Rectal smooth muscle tissue (tissue), 1 donor: ENCODE measurements at regions not wholly inside any gene's neighbourhood (a gene's known extent, or its start where the extent isn't known, plus 50 kb on each side); places are given as distances from the start of the nearest gene placed in this dataset.
"Not testable (repeated sequence)": the region's sequence is repeated elsewhere in the genome, so short reads cannot be mapped to it uniquely, and the experiment has no call there.

Experiments
- H3K27ac ChIP-seq: one replicate; pipeline ENCODE4 v1.7.0; 2013; ENCODE audit warnings: low read depth, low read length, inconsistent platforms
- H3K27me3 ChIP-seq: one replicate; pipeline ENCODE4 v1.7.0; 2013; ENCODE audit warnings: low read length; ENCODE audit not compliant: control insufficient read depth, insufficient read depth
- H3K36me3 ChIP-seq: one replicate; pipeline ENCODE4 v1.7.0; 2013; ENCODE audit warnings: low read length; ENCODE audit not compliant: control insufficient read depth, insufficient read depth
- H3K4me1 ChIP-seq: one replicate; pipeline ENCODE4 v1.7.0; 2013; ENCODE audit warnings: low read length; ENCODE audit not compliant: control insufficient read depth, insufficient read depth
- H3K4me3 ChIP-seq: one replicate; pipeline ENCODE4 v1.7.0; 2013; ENCODE audit warnings: low read length
- H3K9ac ChIP-seq: one replicate; pipeline ENCODE4 v1.7.0; 2013; ENCODE audit warnings: low read length

DNA sequence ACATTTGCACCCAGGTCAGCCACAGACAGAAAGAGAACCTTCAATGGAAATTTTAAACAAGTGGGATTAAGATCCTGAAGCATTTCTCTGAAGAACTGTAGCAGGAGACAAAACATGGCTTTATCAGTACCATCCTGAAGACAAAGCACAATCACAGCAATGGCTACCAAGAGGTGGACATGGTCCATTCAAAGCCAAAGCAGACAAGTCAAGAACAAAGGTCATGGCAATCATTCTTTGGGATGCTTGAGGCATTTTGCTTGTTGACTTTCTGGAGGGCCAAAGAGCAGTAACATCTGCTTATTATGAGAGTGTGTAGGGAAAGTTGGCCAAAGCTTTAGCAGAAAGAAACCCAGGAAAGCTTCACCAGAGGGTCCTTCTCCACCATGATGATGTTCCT is 248.2 kb downstream of the TOX3 start:
- Histone ChIP-seq H3K4me3 (no peak overlapping the region), H3K27me3 (no peaks in the 10 kb centered on the region)

DNA sequence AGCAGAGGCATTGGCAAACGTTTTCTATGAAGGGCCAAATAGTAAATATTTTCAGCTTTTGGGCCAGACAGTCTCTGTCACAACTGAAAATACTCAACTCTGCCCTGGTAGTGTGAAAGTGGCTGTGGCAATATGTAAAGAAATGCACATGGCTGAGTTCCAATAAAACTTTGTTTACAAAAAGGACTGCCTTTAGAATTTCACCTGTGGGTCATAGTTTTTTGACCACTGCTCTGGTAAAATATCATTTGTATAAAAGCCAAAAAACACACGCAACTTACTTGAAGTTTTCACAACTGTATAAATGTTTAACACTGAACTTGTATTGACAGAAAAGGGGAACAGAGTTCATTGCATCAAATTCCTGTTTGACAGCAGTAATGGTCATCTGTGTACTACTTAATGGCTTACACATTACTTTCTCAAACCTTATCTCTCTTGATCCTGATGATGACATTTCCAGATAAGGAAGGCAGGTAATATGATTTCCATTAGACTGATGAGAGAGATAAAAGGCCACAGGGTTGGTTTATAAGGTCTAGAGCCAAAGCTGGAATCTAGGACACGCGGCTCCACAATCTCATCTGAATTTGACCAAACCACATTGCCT is 250.1 kb downstream of the TOX3 start:
- H3K27me3 ChIP-seq, H3K4me1 ChIP-seq, H3K4me3 ChIP-seq, H3K9ac ChIP-seq, H3K27ac ChIP-seq, H3K36me3 ChIP-seq: not testable (repeated sequence)

More for the DNA sequence above, 248.2 kb downstream of the TOX3 start:
- H3K4me1 ChIP-seq = no peaks in the 10 kb centered on the region
- H3K9ac ChIP-seq = no peak overlapping the region
- H3K36me3 ChIP-seq = no peaks in the 10 kb centered on the region
- no peak overlapping the region for H3K27ac ChIP-seq

DNA sequence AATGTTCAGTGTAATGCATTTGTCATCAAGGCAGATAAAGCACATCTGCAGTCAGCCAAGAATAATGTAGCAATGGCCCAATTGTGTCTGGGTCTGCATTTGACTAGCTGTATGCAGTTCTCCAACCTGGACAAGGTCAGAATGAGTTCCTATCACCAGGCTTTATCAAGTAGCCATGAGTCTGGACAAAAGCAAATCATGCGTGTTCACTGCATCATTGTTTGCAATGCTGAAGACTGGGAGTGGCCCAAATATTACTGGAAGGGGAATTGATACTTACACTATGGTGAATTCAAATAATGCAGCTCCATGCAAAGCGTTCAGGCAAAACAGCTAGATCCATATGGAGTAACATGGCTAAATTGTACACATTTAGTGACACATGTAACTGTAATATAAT is 250.9 kb downstream of the TOX3 start:
- H3K4me1 ChIP-seq = no peaks in the 10 kb centered on the region
- H3K36me3 ChIP-seq = no peaks in the 10 kb centered on the region
- no peaks in the 10 kb centered on the region for H3K27me3 ChIP-seq
- H3K4me3 ChIP-seq = no peak overlapping the region
- H3K9ac ChIP-seq = no peak overlapping the region
- H3K27ac ChIP-seq = no peak overlapping the region

DNA sequence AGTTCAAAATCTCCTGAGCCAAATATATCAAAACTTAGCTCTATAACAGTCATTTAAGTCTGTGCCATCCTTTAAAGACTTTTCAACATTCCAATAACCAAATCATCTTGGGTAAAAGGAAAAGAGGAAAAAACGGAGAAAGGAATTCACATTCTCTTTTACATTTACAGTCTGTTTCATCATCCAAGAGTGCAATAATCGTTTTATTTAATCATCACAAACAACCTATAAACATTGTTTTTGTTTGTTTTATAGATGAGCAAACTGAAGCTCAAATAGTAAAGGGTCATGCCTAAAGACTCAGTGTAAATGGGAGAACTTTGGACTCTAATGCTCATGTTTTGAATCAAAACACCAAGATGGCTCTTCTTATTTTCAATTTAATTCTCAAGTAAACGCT is 252.3 kb downstream of the TOX3 start:
- H3K4me3 ChIP-seq = no peak overlapping the region

DNA sequence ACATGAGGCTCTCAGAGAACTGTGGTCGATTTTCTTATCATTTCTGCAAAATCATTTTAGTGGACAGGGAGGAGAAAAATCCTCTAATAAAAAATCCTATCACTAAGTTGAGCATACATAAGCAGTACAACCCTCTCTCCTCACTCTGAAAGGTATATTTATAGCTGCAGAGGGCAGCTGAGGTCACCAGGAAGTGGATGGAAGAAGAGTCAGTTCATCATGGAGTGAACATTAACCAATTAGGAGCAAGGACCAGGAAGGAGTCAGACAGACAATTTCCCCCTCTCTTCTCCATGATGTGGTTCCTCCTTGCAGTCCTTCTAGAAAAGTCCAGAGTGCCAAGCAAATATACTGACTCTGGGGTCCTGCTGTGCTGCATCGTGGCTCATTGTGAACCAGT is 253.7 kb downstream of the TOX3 start:
- Histone ChIP-seq H3K4me1 (no peaks in the 10 kb centered on the region), H3K27ac (no peak overlapping the region), H3K27me3 (no peaks in the 10 kb centered on the region)

More for the DNA sequence above, 252.3 kb downstream of the TOX3 start:
- H3K27ac ChIP-seq = no peak overlapping the region
- H3K4me1 ChIP-seq = no peaks in the 10 kb centered on the region
- H3K27me3 ChIP-seq = no peaks in the 10 kb centered on the region
- no peaks in the 10 kb centered on the region for H3K36me3 ChIP-seq
- no peak overlapping the region for H3K9ac ChIP-seq

DNA sequence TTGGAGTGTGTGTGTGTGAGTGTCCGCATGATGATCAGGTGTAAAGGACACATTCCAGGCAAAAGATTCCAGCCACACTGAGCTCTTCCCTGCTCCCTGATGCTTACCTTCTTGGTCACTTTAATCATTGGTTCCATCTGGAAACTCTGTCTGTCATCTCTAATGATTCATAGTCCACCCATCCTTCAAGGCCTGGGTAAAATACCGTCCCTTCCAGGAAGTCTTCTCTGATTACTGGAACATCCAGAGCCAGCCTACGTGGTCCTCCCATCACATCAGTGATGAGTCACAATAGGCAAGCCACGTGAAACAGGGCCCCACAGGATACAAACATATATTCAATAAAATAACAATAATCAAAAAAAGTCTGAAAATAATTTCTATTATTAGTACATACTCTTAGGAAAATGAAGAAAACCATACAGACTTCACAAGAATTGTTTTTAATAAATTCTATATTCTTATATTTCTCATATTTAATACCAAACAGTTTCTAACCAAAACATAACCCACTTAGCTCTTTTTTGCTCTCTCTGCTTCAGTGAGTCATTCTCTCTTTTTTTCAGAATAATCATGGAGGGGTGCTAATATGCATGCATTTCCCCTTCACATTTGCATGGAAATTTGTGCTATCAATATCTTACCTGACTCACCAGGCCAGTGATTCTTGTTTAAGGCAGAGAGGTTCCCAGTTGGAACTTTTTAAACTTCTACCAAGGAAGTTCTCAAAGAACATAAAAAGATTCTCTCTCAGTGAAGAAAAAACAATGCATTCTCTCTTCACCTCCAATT is 263.2 kb downstream of the TOX3 start:
- Histone ChIP-seq H3K27ac (no peak overlapping the region), H3K4me1 (no peaks in the 10 kb centered on the region), H3K4me3 (no peak overlapping the region), H3K36me3 (no peaks in the 10 kb centered on the region), H3K9ac (no peak overlapping the region), H3K27me3 (no peaks in the 10 kb centered on the region)

More for the DNA sequence above, 253.7 kb downstream of the TOX3 start:
- no peak overlapping the region for H3K9ac ChIP-seq
- H3K36me3 ChIP-seq = no peaks in the 10 kb centered on the region
- no peak overlapping the region for H3K4me3 ChIP-seq

DNA sequence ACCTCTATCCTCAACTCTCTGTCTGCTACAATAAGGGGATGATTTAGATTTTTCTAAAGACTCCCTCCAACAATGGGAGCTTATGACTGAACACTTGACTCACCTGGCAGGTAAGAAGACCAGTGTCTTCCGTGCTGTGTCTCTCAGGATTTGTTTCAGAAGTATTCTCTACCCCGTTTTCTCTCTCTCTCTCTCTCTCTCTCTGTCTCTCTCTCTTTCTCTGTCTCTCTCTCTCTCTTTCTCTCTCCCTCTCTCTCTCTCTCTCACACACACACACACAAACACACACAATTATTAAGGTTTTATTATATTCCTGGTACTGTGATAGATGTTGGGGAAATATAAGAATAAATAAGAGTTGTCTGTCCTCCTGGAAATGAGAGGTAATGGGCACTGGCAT is 263.9 kb downstream of the TOX3 start:
- no peak overlapping the region for H3K4me3 ChIP-seq
- no peak overlapping the region for H3K9ac ChIP-seq
- H3K36me3 ChIP-seq = no peaks in the 10 kb centered on the region
- no peak overlapping the region for H3K27ac ChIP-seq
- no peaks in the 10 kb centered on the region for H3K27me3 ChIP-seq
- no peaks in the 10 kb centered on the region for H3K4me1 ChIP-seq

DNA sequence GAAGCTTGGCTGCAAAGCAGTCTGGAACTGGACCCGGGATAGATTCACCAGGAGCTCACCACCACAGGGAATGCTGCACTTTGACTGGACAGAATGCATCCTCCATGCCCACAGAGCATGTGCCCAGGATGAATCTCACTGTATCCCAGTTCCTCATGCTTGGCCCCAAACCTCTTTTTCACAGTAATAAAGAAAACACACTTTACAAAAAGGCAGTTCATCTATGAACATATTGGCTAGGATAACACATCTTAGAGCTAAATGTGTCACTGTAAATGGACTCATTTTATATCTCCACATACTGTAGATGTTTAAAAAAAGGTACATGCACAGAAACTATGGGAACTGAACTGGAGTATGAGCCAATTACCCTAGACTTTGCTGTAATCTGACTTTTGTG is 266.9 kb downstream of the TOX3 start:
- no peaks in the 10 kb centered on the region for H3K36me3 ChIP-seq
- no peak overlapping the region for H3K4me3 ChIP-seq
- no peak overlapping the region for H3K27ac ChIP-seq
- H3K27me3 ChIP-seq = no peaks in the 10 kb centered on the region
- H3K4me1 ChIP-seq = no peaks in the 10 kb centered on the region
- no peak overlapping the region for H3K9ac ChIP-seq

DNA sequence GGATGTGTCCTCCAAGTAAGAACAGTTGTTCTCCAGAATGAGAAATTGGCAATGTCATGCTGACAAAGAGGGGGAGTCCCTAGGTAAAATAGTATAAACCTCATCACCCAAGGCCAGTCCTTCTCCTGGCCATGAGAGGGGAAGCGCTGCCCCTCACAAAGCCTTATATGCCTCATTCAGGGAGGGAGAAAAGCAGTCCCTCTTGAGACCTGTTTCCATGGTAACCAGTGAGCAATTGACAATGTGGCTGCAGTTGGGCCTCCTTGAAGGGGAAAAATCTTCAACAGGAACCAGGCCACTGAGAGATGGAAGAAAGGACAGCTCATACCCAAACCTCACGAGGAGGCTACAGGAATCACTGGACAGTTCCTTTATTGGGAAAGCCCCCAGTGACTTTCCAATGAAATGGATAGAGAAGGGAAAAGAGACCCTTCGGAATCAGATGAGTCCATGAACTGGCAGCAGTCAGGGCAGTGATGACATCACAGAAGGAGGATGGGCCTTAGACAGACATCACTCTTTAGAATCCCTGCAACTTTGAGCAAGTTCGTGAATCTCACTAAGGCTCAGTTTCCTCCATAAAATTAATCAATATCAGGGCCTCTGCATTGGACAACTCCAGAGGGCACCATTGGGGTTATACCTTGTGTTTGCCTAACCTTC is 275.7 kb downstream of the TOX3 start:
- H3K27ac ChIP-seq = no peak overlapping the region
- H3K9ac ChIP-seq = no peak overlapping the region
- no peaks in the 10 kb centered on the region for H3K4me1 ChIP-seq
- H3K27me3 ChIP-seq = no peaks in the 10 kb centered on the region
- H3K36me3 ChIP-seq = no peaks in the 10 kb centered on the region
- no peak overlapping the region for H3K4me3 ChIP-seq

DNA sequence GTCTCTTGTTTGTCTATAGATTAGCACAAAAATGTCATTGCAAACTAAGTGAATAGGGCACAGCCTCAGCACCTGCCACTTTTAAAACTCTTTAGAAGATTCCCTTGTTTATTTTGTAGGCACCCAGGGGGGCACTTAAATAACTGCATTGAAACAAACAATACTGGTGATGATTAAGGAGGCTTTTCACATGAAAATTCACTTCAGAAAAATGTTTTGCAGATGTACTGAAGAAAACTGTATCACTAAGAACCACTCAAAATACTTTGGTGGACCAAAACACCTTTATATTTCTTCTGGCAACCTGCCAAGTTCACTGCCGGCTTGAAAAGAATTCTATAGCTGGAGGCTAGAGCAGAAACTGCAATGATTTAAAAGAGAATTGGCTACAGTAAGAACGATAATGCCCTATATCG is 281.5 kb downstream of the TOX3 start:
- Histone ChIP-seq H3K27ac (no peak overlapping the region), H3K4me3 (no peak overlapping the region), H3K27me3 (no peaks in the 10 kb centered on the region), H3K4me1 (no peaks in the 10 kb centered on the region), H3K36me3 (no peaks in the 10 kb centered on the region), H3K9ac (no peak overlapping the region)

DNA sequence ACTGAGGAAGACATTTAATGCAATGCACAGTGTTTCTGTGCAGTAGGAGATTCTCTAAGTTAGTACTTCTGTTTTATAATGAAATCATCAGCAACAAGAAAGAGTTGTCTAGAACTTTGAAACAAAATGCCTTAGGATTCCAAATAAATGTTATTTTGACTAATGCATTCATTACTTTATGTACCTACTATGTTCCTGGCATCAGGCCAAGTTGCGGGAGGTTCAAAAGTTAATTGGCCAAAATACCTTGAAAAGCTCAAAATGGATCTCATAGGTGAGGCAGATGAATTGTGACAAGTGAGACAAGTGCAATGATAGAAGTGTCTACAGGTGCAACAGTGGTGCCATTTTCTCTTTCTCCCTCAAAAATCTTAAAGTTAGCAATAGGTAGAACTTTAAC is 289.4 kb downstream of the TOX3 start:
- no peaks in the 10 kb centered on the region for H3K36me3 ChIP-seq
- no peak overlapping the region for H3K27ac ChIP-seq
- H3K27me3 ChIP-seq = no peaks in the 10 kb centered on the region
- H3K9ac ChIP-seq = no peak overlapping the region
- H3K4me1 ChIP-seq = no peaks in the 10 kb centered on the region
- no peak overlapping the region for H3K4me3 ChIP-seq

DNA sequence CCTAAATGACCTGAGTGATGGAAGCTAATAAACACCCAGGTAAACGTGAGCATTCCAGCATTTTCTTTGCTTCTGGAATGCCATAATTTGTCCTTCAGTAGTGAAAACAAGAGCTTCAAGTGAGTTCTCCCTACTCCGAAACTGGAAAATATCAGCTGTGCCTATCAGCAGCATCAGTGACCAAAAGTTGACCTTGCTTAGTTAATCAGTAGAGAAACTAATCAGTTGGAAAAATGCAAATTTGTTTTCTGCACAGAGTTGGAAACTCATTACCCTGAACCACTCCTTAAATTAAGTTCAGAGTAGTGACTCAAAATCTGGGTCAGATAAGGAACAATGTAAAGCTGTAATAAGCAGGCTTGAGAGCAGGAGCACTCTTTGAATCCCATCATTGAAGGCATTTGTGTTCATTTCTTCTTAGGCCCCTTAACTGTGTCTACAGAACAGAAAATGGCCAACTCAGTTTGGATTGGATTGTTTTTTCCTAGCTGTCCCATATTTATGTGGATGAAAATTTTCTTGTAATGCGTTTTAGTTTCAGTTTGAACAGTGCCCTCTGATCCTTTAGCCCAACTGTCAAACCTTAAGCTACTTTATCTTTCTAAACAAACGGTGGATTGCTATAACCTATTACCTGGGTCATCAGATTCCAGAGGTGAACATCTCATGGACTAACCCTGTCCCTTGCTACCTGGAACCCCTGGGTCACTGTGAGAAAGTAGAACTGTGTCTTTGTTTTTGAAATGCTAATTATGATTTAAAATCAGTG is 290.4 kb downstream of the TOX3 start:
- H3K27ac ChIP-seq = no peak overlapping the region
- no peaks in the 10 kb centered on the region for H3K36me3 ChIP-seq
- H3K27me3 ChIP-seq = no peaks in the 10 kb centered on the region
- no peaks in the 10 kb centered on the region for H3K4me1 ChIP-seq
- H3K9ac ChIP-seq = no peak overlapping the region
- H3K4me3 ChIP-seq = no peak overlapping the region
